ENCODE measurements at regions not wholly inside any gene's neighbourhood (a gene's known extent, or its start where the extent isn't known, plus 50 kb on each side); places are given as distances from the start of the nearest gene placed in this dataset.

DNA sequence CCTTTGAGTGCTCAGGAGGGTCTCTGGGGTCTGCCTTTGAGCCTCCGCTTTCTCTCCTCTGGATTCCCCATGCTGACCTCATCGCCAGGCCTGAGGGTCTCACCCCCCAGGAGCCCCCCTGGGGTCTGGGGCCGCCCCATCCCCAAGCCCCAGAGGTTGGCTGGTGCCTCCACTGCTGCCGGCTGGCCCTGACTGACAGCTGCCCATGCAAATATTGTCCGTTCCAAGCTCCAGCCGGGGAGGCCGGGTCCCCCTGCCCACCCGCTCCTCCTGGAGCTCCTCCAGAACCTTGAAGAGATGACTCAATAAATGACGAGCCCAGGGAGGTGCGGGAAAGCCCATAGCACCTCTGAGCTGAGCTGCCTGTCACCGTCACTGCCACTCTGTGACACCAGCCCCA lies 173.8 kb downstream of the RBFOX3 start:
- TF ChIP-seq, protein P1, sequence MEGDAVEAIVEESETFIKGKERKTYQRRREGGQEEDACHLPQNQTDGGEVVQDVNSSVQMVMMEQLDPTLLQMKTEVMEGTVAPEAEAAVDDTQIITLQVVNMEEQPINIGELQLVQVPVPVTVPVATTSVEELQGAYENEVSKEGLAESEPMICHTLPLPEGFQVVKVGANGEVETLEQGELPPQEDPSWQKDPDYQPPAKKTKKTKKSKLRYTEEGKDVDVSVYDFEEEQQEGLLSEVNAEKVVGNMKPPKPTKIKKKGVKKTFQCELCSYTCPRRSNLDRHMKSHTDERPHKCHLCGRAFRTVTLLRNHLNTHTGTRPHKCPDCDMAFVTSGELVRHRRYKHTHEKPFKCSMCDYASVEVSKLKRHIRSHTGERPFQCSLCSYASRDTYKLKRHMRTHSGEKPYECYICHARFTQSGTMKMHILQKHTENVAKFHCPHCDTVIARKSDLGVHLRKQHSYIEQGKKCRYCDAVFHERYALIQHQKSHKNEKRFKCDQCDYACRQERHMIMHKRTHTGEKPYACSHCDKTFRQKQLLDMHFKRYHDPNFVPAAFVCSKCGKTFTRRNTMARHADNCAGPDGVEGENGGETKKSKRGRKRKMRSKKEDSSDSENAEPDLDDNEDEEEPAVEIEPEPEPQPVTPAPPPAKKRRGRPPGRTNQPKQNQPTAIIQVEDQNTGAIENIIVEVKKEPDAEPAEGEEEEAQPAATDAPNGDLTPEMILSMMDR (IDR thresholded peaks at IDR 0.05; ENCODE audit: insufficient read depth, low read length, poor library complexity, severe bottlenecking): no peak
- no peak for TF ChIP-seq EZH2phosphoT487 (conservative IDR thresholded peaks at IDR 0.05; ENCODE audit: low read length)

Data from SU-DHL-6 (cell line).